ENCODE measurements at regions not wholly inside any gene's neighbourhood (a gene's known extent, or its start where the extent isn't known, plus 50 kb on each side); places are given as distances from the start of the nearest gene placed in this dataset.

DNA sequence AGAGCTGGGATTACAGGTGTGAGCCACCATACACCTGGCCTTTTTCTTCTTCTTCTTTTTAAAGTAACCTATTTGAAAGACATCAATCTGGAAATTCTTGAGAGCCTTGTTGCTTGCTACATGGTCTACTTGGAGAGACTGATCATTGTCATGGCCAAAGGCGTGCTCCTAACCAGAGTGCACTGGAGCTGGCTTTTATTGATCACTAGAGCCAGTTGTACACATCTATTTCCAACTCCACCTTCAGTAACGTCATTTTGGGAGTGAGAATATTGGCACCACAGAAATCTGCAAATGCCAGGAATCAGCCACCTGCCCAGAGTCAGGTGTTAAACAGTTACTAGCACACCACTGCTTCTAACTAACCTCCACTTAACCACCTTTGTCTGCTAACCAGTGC lies 735.1 kb downstream of the TYW1 start:
- H3K9me3 ChIP-seq (ENCODE audit: low read length) = no peaks in the 10 kb centered on the region
- no peaks in the 10 kb centered on the region for H3K36me3 ChIP-seq (ENCODE audit: insufficient read depth, low read length)
- no peaks in the 10 kb centered on the region for H3K4me1 ChIP-seq (ENCODE audit: insufficient read depth, low read length)
- no peak overlapping the region for H3K4me3 ChIP-seq (ENCODE audit: low read length)
- no peak overlapping the region for H2AFZ ChIP-seq (ENCODE audit: low read depth, low read length)
- no peaks in the 10 kb centered on the region for H3K27me3 ChIP-seq (ENCODE audit: insufficient read depth, low read length)

DNA sequence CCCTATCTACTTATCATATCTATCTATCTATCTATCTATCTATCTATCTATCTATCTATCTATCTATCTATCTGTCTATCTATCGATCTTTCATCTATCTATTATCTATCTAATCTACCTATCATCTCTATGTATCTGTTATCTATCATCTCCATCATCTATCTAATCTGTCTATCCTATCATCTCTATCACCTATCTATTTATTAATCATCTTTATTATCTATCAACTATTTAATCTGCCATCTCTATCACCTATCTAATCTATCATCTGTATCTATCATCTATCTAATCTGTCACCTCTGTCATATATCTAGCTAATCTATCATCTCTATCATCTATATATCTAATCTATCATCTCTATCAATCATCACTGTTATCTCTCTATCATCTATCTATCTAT lies 736.3 kb downstream of the TYW1 start:
- Histone ChIP-seq H3K4me1 (ENCODE audit: insufficient read depth, low read length) (no peaks in the 10 kb centered on the region), H3K9me3 (ENCODE audit: low read length) (no peaks in the 10 kb centered on the region), H3K4me3 (ENCODE audit: low read length) (no peak overlapping the region), H3K27me3 (ENCODE audit: insufficient read depth, low read length) (no peaks in the 10 kb centered on the region), H2AFZ (ENCODE audit: low read depth, low read length) (no peak overlapping the region), H3K36me3 (ENCODE audit: insufficient read depth, low read length) (no peaks in the 10 kb centered on the region)

DNA sequence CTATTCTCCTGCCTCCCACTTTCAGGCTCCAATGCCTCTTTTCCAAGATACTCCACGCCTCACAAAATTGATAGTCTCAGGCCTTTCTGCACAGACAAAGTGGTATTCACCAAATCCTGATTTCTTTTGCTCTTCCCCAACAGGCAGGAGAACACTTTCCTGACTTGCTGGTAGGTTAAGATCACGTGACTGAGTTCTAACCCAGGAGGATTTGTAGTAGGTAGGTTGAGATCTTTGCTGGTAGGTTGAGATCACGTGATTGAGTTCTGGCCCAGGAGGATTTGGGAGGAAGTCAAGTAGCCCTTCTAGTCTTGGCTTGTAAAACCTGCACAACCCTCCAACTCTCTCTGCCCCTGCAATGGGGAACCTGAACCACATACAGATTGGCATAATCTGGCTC lies 741.5 kb downstream of the TYW1 start:
- Histone ChIP-seq H3K4me1 (ENCODE audit: insufficient read depth, low read length) (no peaks in the 10 kb centered on the region), H3K27me3 (ENCODE audit: insufficient read depth, low read length) (no peaks in the 10 kb centered on the region), H3K9me3 (ENCODE audit: low read length) (no peaks in the 10 kb centered on the region), H3K36me3 (ENCODE audit: insufficient read depth, low read length) (no peaks in the 10 kb centered on the region), H2AFZ (ENCODE audit: low read depth, low read length) (no peak overlapping the region), H3K4me3 (ENCODE audit: low read length) (no peak overlapping the region)

DNA sequence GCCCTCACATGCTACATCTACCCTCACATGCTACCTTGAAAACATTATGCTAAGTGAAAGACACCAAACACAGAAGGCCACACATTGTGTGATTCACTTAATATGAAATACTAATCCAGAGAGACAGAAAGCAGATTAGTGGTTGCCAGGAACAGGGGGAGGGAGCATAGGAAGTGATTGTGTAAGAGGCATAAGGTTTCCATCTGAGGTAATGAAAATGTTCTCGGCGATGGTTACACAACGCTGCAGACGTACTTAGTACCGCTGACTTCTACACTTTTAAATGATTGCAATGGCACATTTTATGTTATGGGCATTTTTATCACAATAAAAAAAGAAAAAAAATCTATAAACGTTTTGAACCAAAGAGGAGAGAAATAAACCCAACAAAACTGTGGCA lies 742.3 kb downstream of the TYW1 start:
- H3K36me3 ChIP-seq (ENCODE audit: insufficient read depth, low read length) = no peaks in the 10 kb centered on the region
- no peak overlapping the region for H2AFZ ChIP-seq (ENCODE audit: low read depth, low read length)
- H3K9me3 ChIP-seq (ENCODE audit: low read length) = no peaks in the 10 kb centered on the region
- no peaks in the 10 kb centered on the region for H3K27me3 ChIP-seq (ENCODE audit: insufficient read depth, low read length)
- no peaks in the 10 kb centered on the region for H3K4me1 ChIP-seq (ENCODE audit: insufficient read depth, low read length)
- H3K4me3 ChIP-seq (ENCODE audit: low read length) = no peak overlapping the region

DNA sequence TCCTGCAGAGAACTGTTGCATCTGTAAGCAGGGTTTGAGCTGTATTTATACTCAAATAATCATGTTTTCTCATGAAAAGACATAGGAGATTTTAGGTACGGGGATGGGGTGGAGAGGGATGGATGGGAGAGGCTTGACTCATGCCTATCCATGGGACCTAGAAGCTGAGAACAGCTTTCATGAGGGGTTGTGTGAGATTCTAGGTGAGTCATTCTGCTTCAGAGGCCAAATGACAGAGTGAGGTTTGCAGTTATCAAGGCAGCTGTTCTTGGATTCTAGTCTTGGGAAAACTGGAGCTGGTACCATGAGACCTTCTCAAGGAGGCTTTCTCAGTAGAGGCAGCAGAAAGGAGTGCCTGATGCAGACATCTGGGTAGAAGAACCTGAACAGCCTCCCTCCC lies 746.9 kb downstream of the TYW1 start:
- Histone ChIP-seq H3K27me3 (ENCODE audit: insufficient read depth, low read length) (no peaks in the 10 kb centered on the region), H3K4me1 (ENCODE audit: insufficient read depth, low read length) (no peaks in the 10 kb centered on the region), H2AFZ (ENCODE audit: low read depth, low read length) (no peak overlapping the region), H3K9me3 (ENCODE audit: low read length) (no peaks in the 10 kb centered on the region), H3K36me3 (ENCODE audit: insufficient read depth, low read length) (no peaks in the 10 kb centered on the region), H3K4me3 (ENCODE audit: low read length) (no peak overlapping the region)

DNA sequence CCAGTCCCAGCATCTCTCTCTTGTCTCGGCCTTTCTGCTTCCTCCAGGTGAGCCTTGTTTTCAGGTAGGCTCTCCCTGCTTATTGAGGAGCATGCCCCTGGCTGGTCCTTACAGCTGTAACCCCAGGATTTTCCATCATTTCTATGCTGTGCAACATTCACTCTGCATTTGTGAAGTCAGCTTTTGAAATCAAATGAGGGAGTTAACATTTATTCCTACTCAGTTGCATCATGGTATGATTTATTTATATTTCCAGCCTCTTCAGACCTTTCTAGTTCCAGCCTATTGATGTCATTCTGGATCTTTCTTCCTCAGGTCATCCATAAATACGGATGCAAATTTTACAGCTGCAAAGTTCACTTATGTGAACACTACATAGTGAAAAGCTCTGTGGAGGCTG lies 755.6 kb downstream of the TYW1 start:
- no peaks in the 10 kb centered on the region for H3K4me1 ChIP-seq (ENCODE audit: insufficient read depth, low read length)
- no peaks in the 10 kb centered on the region for H3K27me3 ChIP-seq (ENCODE audit: insufficient read depth, low read length)
- no peaks in the 10 kb centered on the region for H3K9me3 ChIP-seq (ENCODE audit: low read length)
- H2AFZ ChIP-seq (ENCODE audit: low read depth, low read length) = no peak overlapping the region
- H3K36me3 ChIP-seq (ENCODE audit: insufficient read depth, low read length) = no peaks in the 10 kb centered on the region
- H3K4me3 ChIP-seq (ENCODE audit: low read length) = no peak overlapping the region

DNA sequence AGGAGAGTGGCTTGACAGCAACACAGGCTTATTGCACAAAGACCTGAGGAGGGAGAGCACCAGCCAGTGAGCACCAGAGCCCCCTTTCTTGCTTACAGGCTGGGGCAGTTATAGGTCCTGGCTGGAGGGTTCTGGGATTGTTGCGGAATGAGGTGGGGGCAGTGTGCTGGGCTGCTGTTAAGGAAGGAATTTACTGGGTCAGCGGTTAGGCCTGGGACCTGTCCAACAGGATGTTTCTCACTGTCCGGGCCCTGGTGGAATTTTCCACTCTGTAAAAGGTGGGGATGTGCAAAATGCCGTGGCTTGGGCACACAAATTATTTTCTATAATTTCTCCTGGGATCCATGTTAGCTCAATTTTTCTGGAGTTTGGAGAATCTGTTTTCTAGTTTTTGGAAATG lies 757.3 kb downstream of the TYW1 start:
- no peak overlapping the region for H3K4me3 ChIP-seq (ENCODE audit: low read length)
- no peaks in the 10 kb centered on the region for H3K36me3 ChIP-seq (ENCODE audit: insufficient read depth, low read length)
- no peaks in the 10 kb centered on the region for H3K27me3 ChIP-seq (ENCODE audit: insufficient read depth, low read length)
- H3K4me1 ChIP-seq (ENCODE audit: insufficient read depth, low read length) = no peaks in the 10 kb centered on the region
- H2AFZ ChIP-seq (ENCODE audit: low read depth, low read length) = no peak overlapping the region
- no peaks in the 10 kb centered on the region for H3K9me3 ChIP-seq (ENCODE audit: low read length)

DNA sequence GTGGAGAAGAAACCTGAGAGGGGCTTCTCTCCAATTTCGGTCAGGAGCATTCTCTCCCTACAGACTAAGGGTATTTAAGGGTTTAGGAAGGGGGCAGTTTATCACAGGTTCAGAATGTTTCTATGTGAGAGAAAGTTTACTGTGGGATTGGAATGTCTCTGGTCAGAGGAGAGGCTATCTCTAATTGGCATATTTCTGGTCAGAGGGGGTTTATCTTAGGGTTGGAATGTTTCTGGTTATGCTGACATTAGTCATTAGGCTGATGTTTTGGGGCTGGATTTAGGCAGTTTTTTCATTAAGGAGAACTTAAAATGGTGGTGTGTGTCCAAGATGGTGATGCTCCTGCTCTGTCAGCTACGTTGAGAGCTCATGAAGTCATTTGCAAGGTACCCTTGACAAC lies 758.0 kb downstream of the TYW1 start:
- Histone ChIP-seq H3K4me3 (ENCODE audit: low read length) (no peak overlapping the region), H2AFZ (ENCODE audit: low read depth, low read length) (no peak overlapping the region), H3K36me3 (ENCODE audit: insufficient read depth, low read length) (no peaks in the 10 kb centered on the region), H3K9me3 (ENCODE audit: low read length) (no peaks in the 10 kb centered on the region), H3K4me1 (ENCODE audit: insufficient read depth, low read length) (no peaks in the 10 kb centered on the region), H3K27me3 (ENCODE audit: insufficient read depth, low read length) (no peaks in the 10 kb centered on the region)

DNA sequence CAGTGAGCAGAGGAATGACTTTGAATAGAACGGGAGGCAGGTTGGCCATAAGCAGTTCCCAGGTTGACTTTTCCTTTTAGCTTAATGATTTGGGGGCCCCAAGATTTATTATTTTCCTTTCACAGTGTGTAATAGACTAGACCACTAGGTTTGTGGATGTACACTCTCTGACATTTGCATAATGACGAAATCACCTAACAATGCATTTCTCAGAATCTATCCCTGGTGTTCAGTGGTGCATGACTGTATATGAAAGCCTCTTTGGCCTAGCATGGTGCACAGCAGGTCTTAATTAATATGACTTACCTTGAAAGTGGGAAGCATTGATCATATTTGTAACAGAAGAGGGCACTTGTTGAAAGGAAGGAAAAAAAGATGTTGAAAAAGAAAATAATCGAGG lies 761.9 kb downstream of the TYW1 start:
- no peaks in the 10 kb centered on the region for H3K9me3 ChIP-seq (ENCODE audit: low read length)
- H3K36me3 ChIP-seq (ENCODE audit: insufficient read depth, low read length) = no peaks in the 10 kb centered on the region
- H3K4me3 ChIP-seq (ENCODE audit: low read length) = no peak overlapping the region
- peaks cover 2% of the 10 kb centered on the region for H3K27me3 ChIP-seq (ENCODE audit: insufficient read depth, low read length)
- H3K4me1 ChIP-seq (ENCODE audit: insufficient read depth, low read length) = no peaks in the 10 kb centered on the region
- no peak overlapping the region for H2AFZ ChIP-seq (ENCODE audit: low read depth, low read length)

DNA sequence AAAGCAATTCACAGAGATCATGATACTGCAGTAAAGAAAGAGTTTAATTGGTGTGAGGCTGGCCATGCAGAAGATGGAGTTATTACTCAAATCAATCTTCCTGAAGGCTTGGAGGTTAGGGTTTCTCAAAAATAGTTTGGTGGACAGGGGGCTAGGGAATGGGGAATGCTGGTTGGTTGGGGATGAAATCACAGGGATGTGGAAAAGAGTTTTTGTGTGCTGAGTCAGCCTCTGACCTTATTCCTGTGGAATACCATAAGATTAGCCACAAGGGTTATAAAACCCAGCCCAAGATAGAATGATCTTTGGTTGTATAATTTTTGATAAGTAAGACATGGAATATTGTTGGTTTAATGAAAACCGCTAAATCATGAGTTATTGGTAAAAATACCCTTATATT lies 764.3 kb downstream of the TYW1 start:
- H3K9me3 ChIP-seq (ENCODE audit: low read length) = no peaks in the 10 kb centered on the region
- H3K4me3 ChIP-seq (ENCODE audit: low read length) = no peak overlapping the region
- no peak overlapping the region for H2AFZ ChIP-seq (ENCODE audit: low read depth, low read length)
- no peaks in the 10 kb centered on the region for H3K36me3 ChIP-seq (ENCODE audit: insufficient read depth, low read length)
- H3K27me3 ChIP-seq (ENCODE audit: insufficient read depth, low read length) = peaks cover 2% of the 10 kb centered on the region
- no peaks in the 10 kb centered on the region for H3K4me1 ChIP-seq (ENCODE audit: insufficient read depth, low read length)

DNA sequence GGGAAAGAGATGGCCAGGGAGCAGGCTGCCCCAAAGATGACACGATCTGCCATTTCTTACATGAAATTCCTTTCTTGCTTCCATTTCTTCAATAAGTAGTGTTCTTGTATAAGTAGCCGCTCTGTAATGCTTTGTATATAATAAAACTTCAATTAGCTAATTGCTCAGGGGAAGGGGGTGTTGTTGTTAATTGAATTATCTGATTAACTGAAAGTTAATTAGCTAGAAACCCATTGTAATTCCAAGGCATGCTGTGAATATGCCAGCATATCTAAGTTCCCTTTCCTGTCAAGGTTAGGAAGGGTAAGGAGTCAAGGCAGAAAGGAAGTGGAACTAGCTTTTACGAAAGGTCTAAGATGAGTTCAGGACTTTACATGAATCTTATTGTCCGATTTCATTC lies 765.9 kb downstream of the TYW1 start:
- Histone ChIP-seq H3K4me3 (ENCODE audit: low read length) (no peak overlapping the region), H3K4me1 (ENCODE audit: insufficient read depth, low read length) (no peaks in the 10 kb centered on the region), H3K9me3 (ENCODE audit: low read length) (no peaks in the 10 kb centered on the region), H3K36me3 (ENCODE audit: insufficient read depth, low read length) (no peaks in the 10 kb centered on the region), H3K27me3 (ENCODE audit: insufficient read depth, low read length) (peaks cover 2% of the 10 kb centered on the region), H2AFZ (ENCODE audit: low read depth, low read length) (no peak overlapping the region)

DNA sequence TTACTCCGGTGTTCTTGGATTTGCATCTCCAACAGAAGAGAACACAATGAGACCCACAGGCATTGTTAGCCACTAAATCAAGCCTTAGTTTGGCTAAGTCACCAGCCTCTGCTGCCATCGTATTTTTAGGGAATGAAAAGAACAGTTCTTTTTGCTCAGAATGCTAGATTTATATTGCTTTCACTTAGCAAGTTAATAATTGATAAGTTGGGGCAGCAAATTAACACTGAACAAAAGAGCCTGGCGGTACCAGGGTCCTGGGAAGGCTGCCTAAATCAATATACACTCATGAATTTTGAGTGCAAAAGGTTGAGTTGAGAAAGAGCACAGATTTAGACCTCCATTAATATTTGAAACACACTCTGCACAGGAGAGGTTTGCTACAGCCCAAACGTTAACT lies 767.7 kb downstream of the TYW1 start:
- H3K4me3 ChIP-seq (ENCODE audit: low read length) = no peak overlapping the region
- H2AFZ ChIP-seq (ENCODE audit: low read depth, low read length) = no peak overlapping the region
- no peaks in the 10 kb centered on the region for H3K9me3 ChIP-seq (ENCODE audit: low read length)
- H3K36me3 ChIP-seq (ENCODE audit: insufficient read depth, low read length) = no peaks in the 10 kb centered on the region
- peaks cover 2% of the 10 kb centered on the region for H3K27me3 ChIP-seq (ENCODE audit: insufficient read depth, low read length)
- no peaks in the 10 kb centered on the region for H3K4me1 ChIP-seq (ENCODE audit: insufficient read depth, low read length)

DNA sequence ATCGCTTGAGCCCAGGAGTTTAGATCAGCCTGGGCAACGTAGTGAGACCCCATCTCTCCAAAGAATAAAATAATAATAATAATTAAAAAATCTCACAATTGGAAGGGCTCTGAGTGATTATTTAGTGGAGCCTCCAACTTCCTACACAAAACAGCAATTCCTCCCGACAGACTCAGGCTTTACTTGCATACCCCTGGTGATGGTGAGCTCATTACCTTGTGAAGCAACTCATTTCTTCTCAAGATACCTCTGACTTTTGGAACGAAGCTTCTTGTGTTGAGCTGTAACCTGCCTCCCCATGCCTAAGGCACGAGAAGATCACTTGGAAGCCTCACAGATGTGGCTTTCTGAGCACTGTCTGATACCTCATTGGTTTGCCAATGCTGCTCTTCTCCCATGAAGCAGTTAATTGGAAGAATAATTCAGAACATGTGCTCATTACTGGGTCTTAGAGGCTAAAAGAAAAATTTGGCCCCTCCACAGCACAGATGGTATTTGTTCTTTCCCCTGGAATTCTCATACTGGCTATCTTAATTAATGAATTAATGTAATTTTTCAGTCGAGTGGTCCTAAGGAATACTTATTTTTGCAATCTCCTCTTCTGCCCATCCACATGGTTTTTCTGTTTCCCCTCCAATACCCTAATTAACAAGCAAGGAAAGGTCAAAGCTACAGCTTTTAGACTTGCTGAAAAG lies 769.0 kb downstream of the TYW1 start:
- H3K9me3 ChIP-seq (ENCODE audit: low read length) = no peaks in the 10 kb centered on the region
- peaks cover 1% of the 10 kb centered on the region for H3K27me3 ChIP-seq (ENCODE audit: insufficient read depth, low read length)
- no peaks in the 10 kb centered on the region for H3K36me3 ChIP-seq (ENCODE audit: insufficient read depth, low read length)
- H3K4me1 ChIP-seq (ENCODE audit: insufficient read depth, low read length) = no peaks in the 10 kb centered on the region
- no peak overlapping the region for H2AFZ ChIP-seq (ENCODE audit: low read depth, low read length)
- no peak overlapping the region for H3K4me3 ChIP-seq (ENCODE audit: low read length)

DNA sequence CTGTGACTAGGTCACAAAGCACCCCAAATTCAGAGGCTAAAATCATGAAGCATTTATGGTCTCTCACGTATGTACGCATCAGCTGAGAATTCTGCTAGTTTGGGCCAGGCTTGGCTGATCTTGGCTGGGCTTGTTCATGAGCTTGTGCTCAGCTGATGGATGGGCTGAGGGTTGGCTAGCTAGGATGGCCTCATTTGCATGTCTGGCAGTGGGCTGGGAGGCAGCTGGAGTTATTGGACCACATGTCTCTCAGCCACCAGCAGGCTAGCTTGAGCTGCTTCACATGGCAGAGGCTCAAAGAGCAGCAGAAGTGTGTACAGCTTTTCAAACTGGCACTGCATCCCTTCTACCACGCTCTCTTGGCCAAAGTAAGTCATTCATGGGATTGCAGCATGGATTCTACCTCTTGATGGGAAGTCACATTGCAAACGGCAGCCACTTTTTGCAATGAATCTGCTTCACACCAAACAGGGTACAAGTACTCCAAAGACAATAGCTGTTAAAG lies 770.3 kb downstream of the TYW1 start:
- H3K4me1 ChIP-seq (ENCODE audit: insufficient read depth, low read length) = no peaks in the 10 kb centered on the region
- no peaks in the 10 kb centered on the region for H3K36me3 ChIP-seq (ENCODE audit: insufficient read depth, low read length)
- H3K27me3 ChIP-seq (ENCODE audit: insufficient read depth, low read length) = no peaks in the 10 kb centered on the region
- H2AFZ ChIP-seq (ENCODE audit: low read depth, low read length) = no peak overlapping the region
- no peak overlapping the region for H3K4me3 ChIP-seq (ENCODE audit: low read length)
- H3K9me3 ChIP-seq (ENCODE audit: low read length) = no peaks in the 10 kb centered on the region
